ENCODE measurements at regions not wholly inside any gene's neighbourhood (a gene's known extent, or its start where the extent isn't known, plus 50 kb on each side); places are given as distances from the start of the nearest gene placed in this dataset.
A peak's percentile ranks its signal among the peaks of the same experiment; 100 is the strongest.

DNA sequence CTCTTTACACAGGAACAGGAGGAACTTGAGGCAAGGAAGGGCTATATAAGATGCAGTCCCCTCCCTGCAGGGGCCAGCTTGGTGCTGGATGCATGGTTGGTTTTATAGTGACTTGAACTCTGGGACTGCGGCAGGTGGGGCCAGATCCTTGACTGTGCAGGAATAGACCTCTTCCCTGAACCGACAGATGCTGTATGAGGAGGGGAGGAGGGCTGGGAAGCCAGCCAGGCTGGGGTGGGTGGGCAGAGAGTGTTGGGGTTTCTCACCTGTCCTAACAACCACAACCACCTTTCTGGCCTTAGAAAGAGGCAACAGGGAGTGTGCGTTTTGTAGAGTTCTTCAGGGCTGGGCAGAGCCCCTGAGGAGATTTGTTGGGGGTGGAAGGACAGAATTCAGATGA, 798.1 kb downstream of the KCNJ18 start:
- H3K27me3 ChIP-seq (ENCODE audit: control insufficient read depth in 2 of 2, insufficient read depth in 2 of 2, low read length in 2 of 2), result no peaks in the 10 kb centered on the region
- no peaks in the 10 kb centered on the region for H3K4me1 ChIP-seq (ENCODE audit: control insufficient read depth in 1 of 2, insufficient read depth in 2 of 2, low read length in 2 of 2)
- Mint-ChIP-seq H3K27ac (no peak overlapping the region), H3K4me3 (no peak overlapping the region), H3K9me3 (peaks cover 19 to 76% (median 44%) of the 10 kb centered on the region in 7 donors), H3K36me3 (no peaks in the 10 kb centered on the region), H3K27me3 (ENCODE audit: low read depth in 3 of 3) (peaks cover 0 to 1% (median 0%) of the 10 kb centered on the region in 3 donors), H3K4me1 (no peaks in the 10 kb centered on the region)
- H3K27ac ChIP-seq (ENCODE audit: low read depth in 1 of 2, low read length in 2 of 2), result no peak overlapping the region
- TF ChIP-seq, protein P1, sequence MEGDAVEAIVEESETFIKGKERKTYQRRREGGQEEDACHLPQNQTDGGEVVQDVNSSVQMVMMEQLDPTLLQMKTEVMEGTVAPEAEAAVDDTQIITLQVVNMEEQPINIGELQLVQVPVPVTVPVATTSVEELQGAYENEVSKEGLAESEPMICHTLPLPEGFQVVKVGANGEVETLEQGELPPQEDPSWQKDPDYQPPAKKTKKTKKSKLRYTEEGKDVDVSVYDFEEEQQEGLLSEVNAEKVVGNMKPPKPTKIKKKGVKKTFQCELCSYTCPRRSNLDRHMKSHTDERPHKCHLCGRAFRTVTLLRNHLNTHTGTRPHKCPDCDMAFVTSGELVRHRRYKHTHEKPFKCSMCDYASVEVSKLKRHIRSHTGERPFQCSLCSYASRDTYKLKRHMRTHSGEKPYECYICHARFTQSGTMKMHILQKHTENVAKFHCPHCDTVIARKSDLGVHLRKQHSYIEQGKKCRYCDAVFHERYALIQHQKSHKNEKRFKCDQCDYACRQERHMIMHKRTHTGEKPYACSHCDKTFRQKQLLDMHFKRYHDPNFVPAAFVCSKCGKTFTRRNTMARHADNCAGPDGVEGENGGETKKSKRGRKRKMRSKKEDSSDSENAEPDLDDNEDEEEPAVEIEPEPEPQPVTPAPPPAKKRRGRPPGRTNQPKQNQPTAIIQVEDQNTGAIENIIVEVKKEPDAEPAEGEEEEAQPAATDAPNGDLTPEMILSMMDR (IDR thresholded peaks at IDR 0.05), result no peak
- no peak overlapping the region for H3K9ac ChIP-seq (ENCODE audit: insufficient read depth, low read length, poor library complexity, severe bottlenecking)
- H2AFZ ChIP-seq (ENCODE audit: insufficient read depth, low read depth, low read length, poor library complexity, severe bottlenecking), result no peak overlapping the region
- peaks cover 62 to 70% of the 10 kb centered on the region in 2 donors for H3K9me3 ChIP-seq (replicated peaks in 1 of 2; ENCODE audit: control insufficient read depth in 1 of 2, insufficient read depth in 1 of 2, low read length in 2 of 2)
- no peaks in the 10 kb centered on the region for H3K36me3 ChIP-seq (replicated peaks in 1 of 2; ENCODE audit: control insufficient read depth in 1 of 2, insufficient read depth in 2 of 2, low read length in 2 of 2)
- no peaks in the 10 kb centered on the region for H4K20me1 ChIP-seq (ENCODE audit: insufficient read depth, low read length)
- no peak overlapping the region for H3K4me2 ChIP-seq (replicated peaks; ENCODE audit: extremely low read depth, low read length, poor library complexity, severe bottlenecking)
- no peak for DNase-seq
- WGBS (ENCODE audit: insufficient coverage), result 40% methylated on average over 1 of the region's 3 CpGs
- intact Hi-C loops (cut with micrococcal nuclease), result no loop called here
- no peaks in the 10 kb centered on the region for H3K79me2 ChIP-seq (ENCODE audit: insufficient read depth, low read length)
- no peak overlapping the region for H3K4me3 ChIP-seq (replicated peaks in 1 of 3; ENCODE audit: low read depth in 2 of 3, low read length in 3 of 3)

DNA sequence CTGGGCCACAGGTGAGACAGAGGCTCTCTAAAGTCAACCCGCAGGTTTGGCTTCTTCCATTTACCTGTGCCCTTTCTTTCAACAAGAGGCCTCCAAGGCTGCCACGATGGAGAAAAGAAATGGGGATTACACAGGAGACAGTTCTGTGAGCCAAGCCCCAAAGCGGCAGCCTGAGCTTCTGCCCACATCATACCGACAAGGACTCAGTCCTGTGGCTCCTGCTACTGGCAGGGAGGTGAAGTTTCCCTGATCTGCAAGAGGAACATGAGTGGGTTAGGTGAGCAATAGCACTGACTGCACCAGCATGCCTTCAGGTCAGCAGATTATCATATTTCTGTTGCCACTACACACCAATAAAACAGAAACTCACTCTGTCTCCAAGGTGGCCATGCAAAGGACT, 800.0 kb downstream of the KCNJ18 start:
- H3K27me3 Mint-ChIP-seq (ENCODE audit: low read depth in 3 of 3), result peaks cover 0 to 1% (median 0%) of the 10 kb centered on the region in 3 donors
- peaks cover 15 to 70% (median 43%) of the 10 kb centered on the region in 7 donors for H3K9me3 Mint-ChIP-seq
- H2AFZ ChIP-seq (ENCODE audit: insufficient read depth, low read depth, low read length, poor library complexity, severe bottlenecking), result no peak overlapping the region
- TF ChIP-seq, protein P1 (IDR thresholded peaks at IDR 0.05), result no peak
- H3K4me3 ChIP-seq (replicated peaks in 1 of 3; ENCODE audit: low read depth in 2 of 3, low read length in 3 of 3), result no peak overlapping the region
- H3K36me3 Mint-ChIP-seq, result no peaks in the 10 kb centered on the region
- intact Hi-C loops (cut with micrococcal nuclease), result no loop called here
- H3K4me2 ChIP-seq (replicated peaks; ENCODE audit: extremely low read depth, low read length, poor library complexity, severe bottlenecking), result no peak overlapping the region
- H3K27ac Mint-ChIP-seq, result peak overlapping the region in 1 of 7 donors; percentile 50
- H3K79me2 ChIP-seq (ENCODE audit: insufficient read depth, low read length), result no peaks in the 10 kb centered on the region
- no peaks in the 10 kb centered on the region for H4K20me1 ChIP-seq (ENCODE audit: insufficient read depth, low read length)
- peaks cover 54 to 63% of the 10 kb centered on the region in 2 donors for H3K9me3 ChIP-seq (replicated peaks in 1 of 2; ENCODE audit: control insufficient read depth in 1 of 2, insufficient read depth in 1 of 2, low read length in 2 of 2)
- no peak for DNase-seq
- H3K36me3 ChIP-seq (replicated peaks in 1 of 2; ENCODE audit: control insufficient read depth in 1 of 2, insufficient read depth in 2 of 2, low read length in 2 of 2), result no peaks in the 10 kb centered on the region
- WGBS (ENCODE audit: insufficient coverage), result 47% methylated on average over 2 of the region's 4 CpGs
- no peaks in the 10 kb centered on the region for H3K4me1 ChIP-seq (ENCODE audit: control insufficient read depth in 1 of 2, insufficient read depth in 2 of 2, low read length in 2 of 2)
- no peak overlapping the region for H3K4me3 Mint-ChIP-seq
- no peaks in the 10 kb centered on the region for H3K4me1 Mint-ChIP-seq
- H3K9ac ChIP-seq (ENCODE audit: insufficient read depth, low read length, poor library complexity, severe bottlenecking), result no peak overlapping the region
- H3K27ac ChIP-seq (ENCODE audit: low read depth in 1 of 2, low read length in 2 of 2), result no peak overlapping the region
- no peaks in the 10 kb centered on the region for H3K27me3 ChIP-seq (ENCODE audit: control insufficient read depth in 2 of 2, insufficient read depth in 2 of 2, low read length in 2 of 2)

Data from CD14-positive monocyte (primary cell).